BLaER1 treated with 17β-estradiol and CSF1 and Interleukin-3, amounts not matched to agents 10 nM and 100 nM (cell line): ENCODE measurements at regions not wholly inside any gene's neighbourhood (a gene's known extent, or its start where the extent isn't known, plus 50 kb on each side); places are given as distances from the start of the nearest gene placed in this dataset.

ENCODE experiments used
- H3K27ac ChIP-seq, 11 experiments: shearing (Covaris generic); formaldehyde crosslinking; 2 replicates each; pipeline ENCODE4 v1.8.1; 2022
- H3K27me3 ChIP-seq, 11 experiments: shearing (Covaris generic); formaldehyde crosslinking; 2 replicates each; pipeline ENCODE4 v1.8.1; 2022
- H3K36me3 ChIP-seq, 11 experiments: shearing (Covaris generic); formaldehyde crosslinking; 2 replicates each; pipeline ENCODE4 v1.8.1; 2022
- H3K4me1 ChIP-seq, 10 experiments: shearing (Covaris generic); formaldehyde crosslinking; 2 replicates each; pipeline ENCODE4 v1.8.1; 2022
- H3K4me2 ChIP-seq, 11 experiments: shearing (Covaris generic); formaldehyde crosslinking; 2 replicates each; pipeline ENCODE4 v1.8.1; 2022
- H3K4me3 ChIP-seq, 10 experiments: shearing (Covaris generic); formaldehyde crosslinking; 2 replicates each; pipeline ENCODE4 v1.8.1; 2022
- H3K9ac ChIP-seq, 11 experiments: shearing (Covaris generic); formaldehyde crosslinking; 2 replicates each; pipeline ENCODE4 v1.8.1; 2022
- H3K9me3 ChIP-seq, 11 experiments: shearing (Covaris generic); formaldehyde crosslinking; replicated peaks in 1 of 11; 2 replicates each; pipeline ENCODE4 v1.8.1; 2022
- H4K20me1 ChIP-seq, 11 experiments: shearing (Covaris generic); formaldehyde crosslinking; 2 replicates each; pipeline ENCODE4 v1.8.1; 2022
- Cebpa-rat ChIP-seq, 11 experiments: shearing (Covaris generic); IDR thresholded peaks; 2 replicates each; pipeline ENCODE4 v1.8.1; 2022

- no peak for TF ChIP-seq Cebpa-rat (IDR thresholded peaks at IDR 0.05)
- Histone ChIP-seq H3K9ac (no peak overlapping the region), H3K4me3 (no peak overlapping the region), H3K4me1 (peaks cover 0 to 14% (median 0%) of the 10 kb centered on the region in 10 experiments; a peak in 6 of 20 replicates), H3K4me2 (peak overlapping the region in 2 of 11 experiments; percentile 71 to 77; a peak in 3 of 22 replicates), H4K20me1 (no peaks in the 10 kb centered on the region), H3K27me3 (no peaks in the 10 kb centered on the region), H3K9me3 (no peaks in the 10 kb centered on the region), H3K27ac (peak overlapping the region in 2 of 11 experiments; percentile 52 to 66; a peak in 4 of 22 replicates), H3K36me3 (no peaks in the 10 kb centered on the region)
These were observed 307.9 kb downstream of the SNX13 start for GRCh38 chr7:17632384-17632783.

- H3K36me3 ChIP-seq, result no peaks in the 10 kb centered on the region
- no peaks in the 10 kb centered on the region for H4K20me1 ChIP-seq
- peaks cover 0 to 16% (median 0%) of the 10 kb centered on the region in 10 experiments; a peak in 6 of 20 replicates for H3K4me1 ChIP-seq
- H3K9ac ChIP-seq, result no peak overlapping the region
- TF ChIP-seq Cebpa-rat (IDR thresholded peaks at IDR 0.05), result no peak
- no peak overlapping the region for H3K4me3 ChIP-seq
- H3K27ac ChIP-seq, result peak overlapping the region in 2 of 11 experiments; percentile 52 to 66; a peak in 4 of 22 replicates
- no peaks in the 10 kb centered on the region for H3K9me3 ChIP-seq
- peak overlapping the region in 3 of 11 experiments; percentile 49 to 77 (median 71); a peak in 6 of 22 replicates for H3K4me2 ChIP-seq
- no peaks in the 10 kb centered on the region for H3K27me3 ChIP-seq
These were observed 307.2 kb downstream of the SNX13 start for GRCh38 chr7:17633067-17633466.

GRCh38 chr7:17638727-17639126 is 301.6 kb downstream of the SNX13 start:
- TF ChIP-seq Cebpa-rat (IDR thresholded peaks at IDR 0.05), result 0 out of 22 replicates have a peak, but pooled peaks of 1 of the 11 experiments have one; percentile 15
- no peak overlapping the region for H3K4me3 ChIP-seq
- no peaks in the 10 kb centered on the region for H4K20me1 ChIP-seq

DNA sequence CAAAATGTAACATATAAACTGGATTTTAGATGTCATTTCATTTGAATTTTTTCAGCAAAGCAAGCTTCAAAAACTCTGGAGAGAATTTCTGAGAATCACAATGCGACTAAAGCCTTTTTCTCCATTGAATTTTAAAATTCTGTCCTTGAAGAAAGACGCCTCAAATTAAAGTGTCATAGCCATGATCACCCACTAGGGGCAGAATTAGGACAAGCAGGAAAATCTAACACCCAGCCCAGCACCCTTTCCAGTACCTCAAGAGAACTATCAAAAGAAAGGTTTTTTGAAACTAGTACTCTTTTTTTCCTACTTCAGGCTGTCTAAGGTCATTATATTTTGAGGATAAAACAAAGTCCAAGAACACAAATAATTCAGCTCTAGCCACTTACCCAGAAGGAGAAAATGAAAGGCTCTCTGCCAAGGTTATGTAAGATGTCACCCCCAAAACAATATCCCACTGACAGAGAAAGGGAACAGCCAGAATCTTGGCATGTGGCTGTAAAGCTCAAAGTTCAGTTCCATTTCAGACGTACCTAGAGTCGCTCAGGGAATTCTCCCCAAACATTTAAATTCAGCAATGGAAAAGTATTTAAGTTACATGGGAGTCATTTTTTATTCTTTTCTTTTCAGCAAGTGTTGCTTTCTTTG is 299.4 kb downstream of the SNX13 start:
- Histone ChIP-seq H4K20me1 (no peaks in the 10 kb centered on the region), H3K36me3 (no peaks in the 10 kb centered on the region), H3K27me3 (no peaks in the 10 kb centered on the region), H3K9ac (no peak overlapping the region), H3K27ac (no peak overlapping the region), H3K4me2 (no peak overlapping the region), H3K9me3 (peaks cover 22 to 26% (median 25%) of the 10 kb centered on the region in 11 experiments), H3K4me1 (peaks cover 0 to 15% (median 0%) of the 10 kb centered on the region in 10 experiments; a peak in 5 of 20 replicates), H3K4me3 (no peak overlapping the region)
- TF ChIP-seq Cebpa-rat (IDR thresholded peaks at IDR 0.05), result no peak

More at GRCh38 chr7:17638727-17639126, 301.6 kb downstream of the SNX13 start:
- Histone ChIP-seq H3K36me3 (no peaks in the 10 kb centered on the region), H3K4me1 (peaks cover 0 to 15% (median 0%) of the 10 kb centered on the region in 10 experiments; a peak in 5 of 20 replicates), H3K9me3 (peaks cover 10 to 16% (median 14%) of the 10 kb centered on the region in 11 experiments), H3K9ac (no peak overlapping the region), H3K27me3 (no peaks in the 10 kb centered on the region), H3K27ac (no peak overlapping the region), H3K4me2 (peak overlapping the region in 2 of 11 experiments; percentile 21 to 64; a peak in 4 of 22 replicates)

GRCh38 chr7:17645500-17645899 is 294.8 kb downstream of the SNX13 start:
- peaks cover 22 to 26% (median 25%) of the 10 kb centered on the region in 11 experiments for H3K9me3 ChIP-seq
- TF ChIP-seq Cebpa-rat (IDR thresholded peaks at IDR 0.05), result no peak
- no peak overlapping the region for H3K4me2 ChIP-seq
- H3K27me3 ChIP-seq, result no peaks in the 10 kb centered on the region
- no peak overlapping the region for H3K4me3 ChIP-seq
- no peak overlapping the region for H3K9ac ChIP-seq
- H3K36me3 ChIP-seq, result no peaks in the 10 kb centered on the region
- no peaks in the 10 kb centered on the region for H4K20me1 ChIP-seq
- 0 out of 20 replicates have a peak, but pooled peaks cover 0 to 4% (median 0%) of the 10 kb centered on the region in 10 experiments for H3K4me1 ChIP-seq
- H3K27ac ChIP-seq, result no peak overlapping the region

DNA sequence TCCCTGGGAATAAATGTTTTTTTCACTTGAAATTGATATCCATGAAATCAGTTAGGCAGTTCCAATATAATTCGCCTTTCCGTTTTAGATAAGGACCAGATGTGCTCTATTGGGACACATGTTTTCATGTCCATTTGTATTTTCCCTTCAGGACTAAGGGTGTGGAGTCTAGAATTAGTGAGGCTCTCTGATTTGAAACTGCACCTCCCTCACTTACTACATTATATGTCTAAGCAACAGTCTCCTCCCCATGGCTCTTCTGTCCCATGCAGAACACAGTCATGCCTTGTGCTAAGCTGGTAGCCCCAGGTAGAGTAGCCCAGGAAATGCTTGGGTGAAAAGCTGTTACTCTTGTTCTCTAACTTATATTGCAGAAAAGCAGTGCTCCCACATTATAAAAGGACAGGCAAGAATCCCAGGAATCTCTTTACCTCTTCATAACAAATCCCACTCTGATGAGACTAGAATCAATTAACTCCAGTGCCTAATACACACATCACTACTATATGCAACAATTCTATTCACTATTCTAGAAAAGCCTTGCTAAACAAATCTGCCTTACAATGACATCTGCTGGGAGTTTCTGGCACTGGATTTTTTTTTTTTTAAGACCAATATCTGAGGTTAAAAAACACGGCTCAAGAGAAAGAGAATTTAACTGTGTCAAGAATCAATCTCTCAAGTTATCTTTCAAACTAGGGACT is 293.9 kb downstream of the SNX13 start:
- Histone ChIP-seq H3K9ac (no peak overlapping the region), H3K4me3 (no peak overlapping the region), H3K4me2 (no peak overlapping the region), H3K4me1 (0 out of 20 replicates have a peak, but pooled peaks cover 0 to 4% (median 0%) of the 10 kb centered on the region in 10 experiments), H3K27me3 (no peaks in the 10 kb centered on the region), H3K36me3 (no peaks in the 10 kb centered on the region), H3K27ac (no peak overlapping the region), H3K9me3 (peaks cover 22 to 26% (median 25%) of the 10 kb centered on the region in 11 experiments), H4K20me1 (no peaks in the 10 kb centered on the region)
- no peak for TF ChIP-seq Cebpa-rat (IDR thresholded peaks at IDR 0.05)

DNA sequence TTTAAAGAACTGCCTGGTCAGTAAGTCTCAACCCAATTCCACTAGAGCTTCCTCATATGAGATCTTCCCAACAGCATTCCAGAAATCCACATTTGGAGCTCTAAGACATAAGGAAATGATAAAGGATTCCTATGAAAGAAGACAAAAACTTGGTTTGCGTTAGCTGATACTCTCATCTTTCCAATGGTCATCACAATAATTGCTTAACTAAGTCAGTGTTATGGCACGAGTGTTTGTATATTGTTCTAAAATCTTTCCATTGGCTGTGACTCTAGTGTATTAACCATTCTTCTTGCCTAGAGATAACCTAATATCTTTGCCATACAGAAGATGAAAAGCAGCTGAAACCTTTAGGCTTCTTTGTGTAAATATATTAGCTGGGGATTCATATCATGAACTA is 289.0 kb downstream of the SNX13 start:
- Histone ChIP-seq H3K4me2 (no peak overlapping the region), H3K36me3 (no peaks in the 10 kb centered on the region), H3K4me3 (no peak overlapping the region), H3K27ac (no peak overlapping the region), H3K9ac (no peak overlapping the region), H3K9me3 (peaks cover 0 to 14% (median 0%) of the 10 kb centered on the region in 11 experiments; a peak in 4 of 22 replicates), H3K27me3 (no peaks in the 10 kb centered on the region), H4K20me1 (no peaks in the 10 kb centered on the region), H3K4me1 (peaks cover 6 to 39% (median 10%) of the 10 kb centered on the region in 10 experiments; a peak in 16 of 20 replicates)
- TF ChIP-seq Cebpa-rat (IDR thresholded peaks at IDR 0.05), result no peak

DNA sequence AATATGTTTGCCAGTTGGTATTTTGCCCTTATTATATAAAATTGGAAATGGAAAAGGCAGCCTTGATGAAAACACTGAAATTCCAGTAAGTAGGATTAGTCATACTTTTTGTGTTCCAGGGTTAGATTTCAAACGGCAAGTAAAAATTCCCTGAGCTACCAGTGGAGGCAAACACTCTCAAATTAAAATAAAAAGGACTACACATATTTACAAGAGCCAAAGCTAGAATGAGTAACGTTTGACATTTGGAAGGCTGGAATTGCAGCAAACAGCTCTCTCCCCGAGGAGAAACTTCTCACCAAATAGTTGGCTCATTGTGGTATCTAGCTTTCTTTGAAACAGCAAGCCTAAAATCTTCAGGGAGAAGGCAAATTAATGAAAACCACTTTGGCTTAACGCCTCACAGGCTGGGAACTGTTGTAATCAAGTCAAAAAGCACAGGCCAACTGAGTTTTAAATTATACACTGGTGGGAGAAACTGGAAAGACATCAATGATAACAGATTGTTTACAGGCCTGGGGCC is 288.4 kb downstream of the SNX13 start:
- Histone ChIP-seq H3K9me3 (peaks cover 0 to 14% (median 0%) of the 10 kb centered on the region in 11 experiments; a peak in 4 of 22 replicates), H3K4me3 (no peak overlapping the region), H3K36me3 (no peaks in the 10 kb centered on the region), H3K27me3 (no peaks in the 10 kb centered on the region), H3K4me1 (peaks cover 6 to 45% (median 10%) of the 10 kb centered on the region in 10 experiments; a peak in 16 of 20 replicates), H3K4me2 (no peak overlapping the region), H3K27ac (no peak overlapping the region), H4K20me1 (no peaks in the 10 kb centered on the region), H3K9ac (no peak overlapping the region)
- no peak for TF ChIP-seq Cebpa-rat (IDR thresholded peaks at IDR 0.05)

GRCh38 chr7:17654940-17655339 is 285.4 kb downstream of the SNX13 start:
- peaks cover 6 to 47% (median 10%) of the 10 kb centered on the region in 10 experiments; a peak in 16 of 20 replicates for H3K4me1 ChIP-seq
- peak overlapping the region; percentile 10 to 85 (median 47); a peak in 18 of 22 replicates for H3K4me2 ChIP-seq
- H3K27me3 ChIP-seq, result no peaks in the 10 kb centered on the region
- no peak for TF ChIP-seq Cebpa-rat (IDR thresholded peaks at IDR 0.05)
- H3K9me3 ChIP-seq, result peaks cover 0 to 32% (median 11%) of the 10 kb centered on the region in 11 experiments; a peak in 14 of 22 replicates
- H3K36me3 ChIP-seq, result no peaks in the 10 kb centered on the region
- no peaks in the 10 kb centered on the region for H4K20me1 ChIP-seq
- no peak overlapping the region for H3K4me3 ChIP-seq
- peak overlapping the region in 4 of 11 experiments; percentile 48 to 84 (median 75); a peak in 7 of 22 replicates for H3K27ac ChIP-seq
- peak overlapping the region in 3 of 11 experiments; percentile 60 to 68 (median 64); a peak in 5 of 22 replicates for H3K9ac ChIP-seq
